HEK293 (cell line): ENCODE measurements at regions not wholly inside any gene's neighbourhood (a gene's known extent, or its start where the extent isn't known, plus 50 kb on each side); places are given as distances from the start of the nearest gene placed in this dataset.

Experiments
- CTCF ChIP-seq: fragments of 450-650 bp; formaldehyde crosslinking; IDR thresholded peaks from 2 replicates; pipeline ENCODE4 v1.5.1; 2016; ENCODE audit warnings: missing biosample characterization, missing genetic modification characterization
- ZNF16 ChIP-seq: fragments of 450-650 bp; formaldehyde crosslinking; IDR thresholded peaks from 2 replicates; pipeline ENCODE4 v1.5.1; 2016; ENCODE audit warnings: low read depth, missing biosample characterization, missing genetic modification characterization
- ZSCAN30 ChIP-seq: fragments of 450-650 bp; IDR thresholded peaks from 2 replicates; pipeline ENCODE4 v1.5.1; 2018; ENCODE audit warnings: missing biosample characterization, mild to moderate bottlenecking, missing genetic modification characterization, moderate library complexity

GRCh38 chr16:50991436-50991835, 159.6 kb downstream of the SALL1 start:
- no peak for TF ChIP-seq CTCF (tag by site-specific recombination)
- TF ChIP-seq ZSCAN30 = no peak
- TF ChIP-seq ZNF16 = no peak
